ENCODE measurements at regions not wholly inside any gene's neighbourhood (a gene's known extent, or its start where the extent isn't known, plus 50 kb on each side); places are given as distances from the start of the nearest gene placed in this dataset.
"Not testable (repeated sequence)": the region's sequence is repeated elsewhere in the genome, so short reads cannot be mapped to it uniquely, and the experiment has no call there.

GRCh38 chr13:73310366-73310765 is 251.6 kb downstream of the KLF5 start:
- DNase-seq = no peak

GRCh38 chr13:73307481-73307880 is 248.7 kb downstream of the KLF5 start:
- DNase-seq = no peak

GRCh38 chr13:73306688-73307087 is 247.9 kb downstream of the KLF5 start:
- no peak for DNase-seq

- no peak for DNase-seq
Measured at GRCh38 chr13:73304442-73304841, 245.6 kb downstream of the KLF5 start.

- DNase-seq = no peak
Measured at GRCh38 chr13:73303851-73304250, 245.0 kb downstream of the KLF5 start.

- not testable (repeated sequence) for DNase-seq
Measured at GRCh38 chr13:73301622-73302021, 242.8 kb downstream of the KLF5 start.

- no peak for DNase-seq
Measured at GRCh38 chr13:73300718-73301425, 242.1 kb downstream of the KLF5 start.

- DNase-seq = no peak
Measured at GRCh38 chr13:73299787-73300186, 241.0 kb downstream of the KLF5 start.

- no peak for DNase-seq
Measured at GRCh38 chr13:73293913-73294523, 235.2 kb downstream of the KLF5 start.

- no peak for DNase-seq
Measured at GRCh38 chr13:73292127-73292526, 233.3 kb downstream of the KLF5 start.

- no peak for DNase-seq
Measured at GRCh38 chr13:73290844-73291243, 232.0 kb downstream of the KLF5 start.

- no peak for DNase-seq
Measured at GRCh38 chr13:73288596-73288995, 229.8 kb downstream of the KLF5 start.

GRCh38 chr13:73287831-73288230 is 229.0 kb downstream of the KLF5 start:
- DNase-seq = no peak

- peak; percentile 28 for DNase-seq
Measured at GRCh38 chr13:73286942-73287620, 228.3 kb downstream of the KLF5 start.

GRCh38 chr13:73286177-73286576 is 227.4 kb downstream of the KLF5 start:
- no peak for DNase-seq

- DNase-seq = no peak
Measured at GRCh38 chr13:73284081-73284874, 225.5 kb downstream of the KLF5 start.

GRCh38 chr13:73283636-73284035 is 224.8 kb downstream of the KLF5 start:
- DNase-seq = no peak

- DNase-seq = no peak
Measured at GRCh38 chr13:73281746-73282145, 222.9 kb downstream of the KLF5 start.

GRCh38 chr13:73278186-73278585 is 219.4 kb downstream of the KLF5 start:
- DNase-seq = no peak

GRCh38 chr13:73275163-73275562 is 216.4 kb downstream of the KLF5 start:
- DNase-seq = no peak

- no peak for DNase-seq
Measured at GRCh38 chr13:73274147-73274546, 215.3 kb downstream of the KLF5 start.

GRCh38 chr13:73273745-73274144 is 214.9 kb downstream of the KLF5 start:
- no peak for DNase-seq

- no peak for DNase-seq
Measured at GRCh38 chr13:73273276-73273675, 214.5 kb downstream of the KLF5 start.
